SK-N-SH (cell line): ENCODE measurements at regions not wholly inside any gene's neighbourhood (a gene's known extent, or its start where the extent isn't known, plus 50 kb on each side); places are given as distances from the start of the nearest gene placed in this dataset.

ENCODE experiments used
- CTCF ChIA-PET: fragments of 300-600, 350-600 bp; formaldehyde crosslinking; extraction: SDS; loops from one replicate; lab custom pipeline; 2021; lab: Yijun Ruan, JAX
- POLR2A ChIA-PET: fragments of 350-600 bp; sonication (Branson Sonifier 250); formaldehyde crosslinking; extraction: SDS; loops from one replicate; lab custom pipeline; 2020; ENCODE audit warnings: antibody characterized with exemption, inconsistent platforms; lab: Yijun Ruan, JAX
- DNase-seq: peaks from one replicate; pipeline ENCODE4 v3.0.0; 2012
- H2AFZ ChIP-seq: fragments of 200-600 bp; sonication (generic); 2 replicates; pipeline ENCODE4 v1.8.1; 2016; ENCODE audit warnings: antibody characterized with exemption, mild to moderate bottlenecking, low read depth
- H3F3A ChIP-seq: fragments of 200-600 bp; sonication (generic); replicated peaks from 2 replicates; pipeline ENCODE3; 2016; ENCODE audit warnings: antibody characterized with exemption, mild to moderate bottlenecking; ENCODE audit not compliant: insufficient read depth
- H3K27ac ChIP-seq, 2 experiments: fragments of 200-500 bp in 1 of 2; fragments of 200-600 bp in 1 of 2; sonication (Bioruptor generic) in 1 of 2; sonication (generic), shearing (Covaris generic) in 1 of 2; 2 replicates each; pipeline versions ENCODE4 v1.5.1 to v1.6.1; 2014 to 2016; ENCODE audit warnings: low read depth in 2 of 2, inconsistent platforms in 1 of 2, low read length in 1 of 2, mild to moderate bottlenecking in 1 of 2, mixed read lengths in 1 of 2
- H3K27me3 ChIP-seq: fragments of 200-600 bp; sonication (generic), shearing (Covaris generic); 2 replicates; pipeline ENCODE4 v1.6.1; 2016; ENCODE audit warnings: mixed run types; ENCODE audit not compliant: insufficient read depth
- H3K36me3 ChIP-seq, 2 experiments: fragments of 200-500 bp in 1 of 2; fragments of 200-600 bp in 1 of 2; sonication (Bioruptor generic) in 1 of 2; sonication (generic) in 1 of 2; replicated peaks in 1 of 2; 2 replicates each; pipeline versions ENCODE3 to v1.5.1; 2014 to 2016; ENCODE audit warnings: low read length in 1 of 2, mild to moderate bottlenecking in 1 of 2; ENCODE audit not compliant: insufficient read depth in 2 of 2, control insufficient read depth in 1 of 2
- H3K4me1 ChIP-seq, 2 experiments: fragments of 200-500 bp in 1 of 2; fragments of 200-600 bp in 1 of 2; sonication (Bioruptor generic) in 1 of 2; sonication (generic), shearing (Covaris generic) in 1 of 2; 2 replicates each; pipeline versions ENCODE4 v1.5.1 to v1.6.1; 2014 to 2016; ENCODE audit warnings: low read depth in 1 of 2, low read length in 1 of 2, mixed run types in 1 of 2; ENCODE audit not compliant: insufficient read depth in 2 of 2, control insufficient read depth in 1 of 2
- H3K4me2 ChIP-seq: fragments of 200-600 bp; sonication (generic), shearing (Covaris generic); 2 replicates; pipeline ENCODE4 v1.6.1; 2017; ENCODE audit warnings: mixed run types
- H3K4me3 ChIP-seq, 2 experiments: fragments of 200-500 bp in 1 of 2; fragments of 200-600 bp in 1 of 2; sonication (Bioruptor generic) in 1 of 2; sonication (generic), shearing (Covaris generic) in 1 of 2; 2 replicates each; pipeline versions ENCODE4 v1.5.1 to v1.8.1; 2014 to 2016; ENCODE audit warnings: low read depth in 2 of 2, inconsistent platforms in 1 of 2, low read length in 1 of 2, mild to moderate bottlenecking in 1 of 2, mixed read lengths in 1 of 2, moderate library complexity in 1 of 2
- H3K79me2 ChIP-seq: fragments of 200-600 bp; sonication (generic); 2 replicates; pipeline ENCODE4 v1.8.1; 2017; ENCODE audit warnings: mild to moderate bottlenecking; ENCODE audit not compliant: insufficient read depth
- H3K9ac ChIP-seq: fragments of 200-600 bp; sonication (generic); 2 replicates; pipeline ENCODE4 v1.6.1; 2017; ENCODE audit warnings: mixed run types
- H3K9me2 ChIP-seq: fragments of 200-600 bp; sonication (generic); 2 replicates; pipeline ENCODE4 v1.6.1; 2017; ENCODE audit warnings: mixed run types
- H3K9me3 ChIP-seq: fragments of 200-600 bp; sonication (generic); 2 replicates; pipeline ENCODE4 v1.6.1; 2017; ENCODE audit warnings: mixed run types, mild to moderate bottlenecking, moderate library complexity
- H4K20me1 ChIP-seq: fragments of 200-600 bp; sonication (generic); 2 replicates; pipeline ENCODE4 v1.6.1; 2017; ENCODE audit warnings: mild to moderate bottlenecking, mixed run types; ENCODE audit not compliant: insufficient read depth
- CHD2 ChIP-seq: fragments of 150-350 bp; IDR thresholded peaks from 2 replicates; pipeline ENCODE4 v1.6.1; 2018; ENCODE audit warnings: low read length; ENCODE audit not compliant: partially characterized antibody
- CTCF ChIP-seq: fragments of 200-600 bp; sonication (generic); IDR thresholded peaks from 2 replicates; pipeline ENCODE4 v1.6.1; 2017; ENCODE audit warnings: antibody characterized with exemption, mild to moderate bottlenecking, moderate library complexity
- ELF1 ChIP-seq: IDR thresholded peaks from 2 replicates; pipeline ENCODE4 v1.4.0; 2012
- EP300 ChIP-seq, 2 experiments: IDR thresholded peaks; 2 replicates each; pipeline versions ENCODE4 v1.4.0 to v1.6.1; 2012; ENCODE audit warnings: borderline replicate concordance in 1 of 2, low read depth in 1 of 2, low read length in 1 of 2
- EZH2phosphoT487 ChIP-seq: fragments of 200-600 bp; sonication (generic); IDR thresholded peaks from 2 replicates; pipeline ENCODE4 v1.6.1; 2017; ENCODE audit warnings: low read depth, mixed run types, mild to moderate bottlenecking, antibody characterized with exemption, moderate library complexity, borderline replicate concordance
- FOXJ3 ChIP-seq: sonication (generic); formaldehyde crosslinking; IDR thresholded peaks from 2 replicates; pipeline ENCODE4 v1.5.1; 2020; ENCODE audit warnings: mild to moderate bottlenecking, missing genetic modification reagents
- GABPA ChIP-seq: IDR thresholded peaks from 2 replicates; pipeline ENCODE4 v1.4.0; 2012; ENCODE audit warnings: low read depth, mild to moderate bottlenecking
- GATA2 ChIP-seq: sonication (generic); formaldehyde crosslinking; IDR thresholded peaks from 2 replicates; pipeline ENCODE4 v1.5.0; 2020; ENCODE audit warnings: mild to moderate bottlenecking, missing genetic modification reagents
- IRF3 ChIP-seq: fragments of 150-350 bp; IDR thresholded peaks from 2 replicates; pipeline ENCODE4 v1.6.1; 2016; ENCODE audit warnings: mild to moderate bottlenecking, low read depth, low read length
- JUND ChIP-seq: IDR thresholded peaks from 2 replicates; pipeline ENCODE4 v1.4.0; 2012
- MXI1 ChIP-seq: IDR thresholded peaks from 2 replicates; pipeline ENCODE4 v1.6.1; 2012; ENCODE audit warnings: mild to moderate bottlenecking, low read depth, low read length, improper control_type of control experiment
- NRF1 ChIP-seq: IDR thresholded peaks from 2 replicates; pipeline ENCODE4 v1.6.1; 2012; ENCODE audit warnings: low read depth, mild to moderate bottlenecking, low read length
- PBX3 ChIP-seq: IDR thresholded peaks from 2 replicates; pipeline ENCODE4; 2012
- RAD21 ChIP-seq: IDR thresholded peaks from 2 replicates; pipeline ENCODE4 v1.6.1; 2012; ENCODE audit warnings: mild to moderate bottlenecking, low read length
- RCOR1 ChIP-seq: fragments of 150-350 bp; IDR thresholded peaks from 2 replicates; pipeline ENCODE4 v1.6.1; 2017; ENCODE audit warnings: antibody characterized with exemption, low read length
- RFX5 ChIP-seq: IDR thresholded peaks from 2 replicates; pipeline ENCODE4 v1.6.1; 2012; ENCODE audit warnings: mild to moderate bottlenecking, improper control_type of control experiment, low read length
- RXRA ChIP-seq: IDR thresholded peaks from 2 replicates; pipeline ENCODE4 v1.4.0; 2012; ENCODE audit warnings: low read depth, mild to moderate bottlenecking, borderline replicate concordance
- SIN3A ChIP-seq: IDR thresholded peaks from 2 replicates; pipeline ENCODE4 v1.6.1; 2012; ENCODE audit warnings: low read depth, mild to moderate bottlenecking, low read length, moderate library complexity, borderline replicate concordance
- SMC3 ChIP-seq: IDR thresholded peaks from 2 replicates; pipeline ENCODE4 v1.6.1; 2012; ENCODE audit warnings: low read depth, low read length, improper control_type of control experiment
- TCF12 ChIP-seq: IDR thresholded peaks from 2 replicates; pipeline ENCODE4 v1.4.0; 2012
- TEAD4 ChIP-seq: IDR thresholded peaks from 2 replicates; pipeline ENCODE4 v1.4.0; 2012; ENCODE audit warnings: mild to moderate bottlenecking, borderline replicate concordance; ENCODE audit not compliant: insufficient read depth
- YY1 ChIP-seq: IDR thresholded peaks from 2 replicates; pipeline ENCODE4 v1.4.0; 2012; ENCODE audit warnings: low read depth, mild to moderate bottlenecking
- WGBS: methylation state at CpG from one replicate; pipeline ENCODE4 v1.1.6; 2017; ENCODE audit warnings: low lambda C conversion rate; 5-methylcytosine and 5-hydroxymethylcytosine counted together
- TF ChIP-seq, protein P1 (sequence below): IDR thresholded peaks from 2 replicates; pipeline ENCODE4 v1.4.0; 2012; ENCODE audit warnings: low read depth
- TF ChIP-seq, protein P2 (sequence below): IDR thresholded peaks from 2 replicates; pipeline ENCODE4 v1.4.0; 2012; ENCODE audit warnings: low read depth, borderline replicate concordance

DNA sequence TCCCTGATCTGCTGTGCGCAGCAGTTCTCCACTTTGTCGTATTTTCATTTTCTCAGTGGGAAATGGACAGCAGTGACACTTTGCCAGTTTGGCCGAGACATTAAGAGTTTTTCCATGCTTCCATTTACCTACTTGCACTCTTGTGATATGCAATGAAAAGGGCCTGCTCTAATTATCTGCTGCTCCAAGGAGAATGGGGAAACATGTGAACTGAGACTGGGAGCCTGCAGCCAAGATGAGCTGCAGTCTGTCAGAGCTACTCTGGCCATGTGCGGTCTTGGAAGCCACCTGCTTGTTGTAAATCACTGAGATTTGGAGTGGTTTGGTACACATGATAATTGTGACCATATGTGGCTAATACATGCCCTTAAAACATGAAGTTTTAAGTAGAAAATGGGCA, 586.6 kb upstream of the POT1 start:
- DNase-seq, result peak; percentile 62
- TF ChIP-seq EP300 (IDR thresholded peaks at IDR 0.05; ENCODE audit: borderline replicate concordance in 1 of 2, low read depth in 1 of 2, low read length in 1 of 2) (peak in 1 of 2 experiments; percentile 96; a peak in 2 of 4 replicates), RFX5 (no peak), FOXJ3 (peak; percentile 98), RAD21 (peak; percentile 52), EZH2phosphoT487 (no peak), MXI1 (peak; percentile 99), PBX3 (peak; percentile 38; the same call in 1 of the 2 replicates), RCOR1 (peak; percentile 96), CHD2 (peak; percentile 94), GABPA (no peak), SIN3A (no peak), TCF12 (peak; percentile 75), GATA2 (CRISPR knock-in tag) (peak; percentile 88)
- TF ChIP-seq, protein P1, sequence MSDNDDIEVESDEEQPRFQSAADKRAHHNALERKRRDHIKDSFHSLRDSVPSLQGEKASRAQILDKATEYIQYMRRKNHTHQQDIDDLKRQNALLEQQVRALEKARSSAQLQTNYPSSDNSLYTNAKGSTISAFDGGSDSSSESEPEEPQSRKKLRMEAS, result no peak
- TF ChIP-seq, all 33 proteins: peak for 9
- Histone ChIP-seq H3K27me3 (no peaks in the 10 kb centered on the region), H3K79me2 (no peaks in the 10 kb centered on the region), H3K4me2 (no peak overlapping the region), H4K20me1 (no peaks in the 10 kb centered on the region), H3K4me1 (peaks cover 0 to 5% of the 10 kb centered on the region in 2 experiments; a peak in 2 of 4 replicates), H3K27ac (peak overlapping the region in 1 of 2 experiments; percentile 97; a peak in 2 of 4 replicates), H3F3A (peaks cover 4% of the 10 kb centered on the region), H2AFZ (no peak overlapping the region), H3K4me3 (no peak overlapping the region), H3K36me3 (no peaks in the 10 kb centered on the region), H3K9me2 (no peaks in the 10 kb centered on the region), H3K9me3 (no peaks in the 10 kb centered on the region), H3K9ac (no peak overlapping the region)
- ChIA-PET CTCF (interaction anchor here (0.6 to 1.3 kb wide), 3 partner anchors 24 to 1125 kb away, joined by 3 to 4 read pairs (median 4); no protein-coding TSS in a partner anchor), POLR2A (no interaction called here)
- WGBS, result 24% methylated on average over 4 of the region's 4 CpGs

- Histone ChIP-seq H3K36me3 (no peaks in the 10 kb centered on the region), H3K9me3 (no peaks in the 10 kb centered on the region), H3K27me3 (no peaks in the 10 kb centered on the region), H4K20me1 (no peaks in the 10 kb centered on the region), H3F3A (no peaks in the 10 kb centered on the region), H3K4me3 (no peak overlapping the region), H3K4me1 (peaks cover 0 to 5% of the 10 kb centered on the region in 2 experiments; a peak in 2 of 4 replicates)
- TF ChIP-seq, protein P2, sequence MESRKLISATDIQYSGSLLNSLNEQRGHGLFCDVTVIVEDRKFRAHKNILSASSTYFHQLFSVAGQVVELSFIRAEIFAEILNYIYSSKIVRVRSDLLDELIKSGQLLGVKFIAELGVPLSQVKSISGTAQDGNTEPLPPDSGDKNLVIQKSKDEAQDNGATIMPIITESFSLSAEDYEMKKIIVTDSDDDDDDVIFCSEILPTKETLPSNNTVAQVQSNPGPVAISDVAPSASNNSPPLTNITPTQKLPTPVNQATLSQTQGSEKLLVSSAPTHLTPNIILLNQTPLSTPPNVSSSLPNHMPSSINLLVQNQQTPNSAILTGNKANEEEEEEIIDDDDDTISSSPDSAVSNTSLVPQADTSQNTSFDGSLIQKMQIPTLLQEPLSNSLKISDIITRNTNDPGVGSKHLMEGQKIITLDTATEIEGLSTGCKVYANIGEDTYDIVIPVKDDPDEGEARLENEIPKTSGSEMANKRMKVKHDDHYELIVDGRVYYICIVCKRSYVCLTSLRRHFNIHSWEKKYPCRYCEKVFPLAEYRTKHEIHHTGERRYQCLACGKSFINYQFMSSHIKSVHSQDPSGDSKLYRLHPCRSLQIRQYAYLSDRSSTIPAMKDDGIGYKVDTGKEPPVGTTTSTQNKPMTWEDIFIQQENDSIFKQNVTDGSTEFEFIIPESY, result no peak
- TF ChIP-seq RFX5, result no peak
- TF ChIP-seq IRF3, result no peak
- no peak for TF ChIP-seq SIN3A
- TF ChIP-seq NRF1, result no peak
- TF ChIP-seq FOXJ3, result no peak
- no peak for TF ChIP-seq SMC3
- TF ChIP-seq ELF1, result no peak
- TF ChIP-seq RXRA, result no peak
- TF ChIP-seq JUND, result no peak
- TF ChIP-seq TCF12, result no peak
- TF ChIP-seq YY1, result no peak
- no peak for TF ChIP-seq CTCF
- TF ChIP-seq TEAD4, result no peak
- TF ChIP-seq, all 33 proteins: peak for 0
- Histone ChIP-seq H3K9ac (no peak overlapping the region), H3K9me2 (no peaks in the 10 kb centered on the region), H3K4me2 (no peak overlapping the region), H2AFZ (no peak overlapping the region), H3K27ac (no peak overlapping the region), H3K79me2 (no peaks in the 10 kb centered on the region)
- ChIA-PET POLR2A (no interaction called here), CTCF (interaction anchor here (1.0 kb wide), 1 partner anchor 452 kb away, joined by 4 read pairs; no protein-coding TSS in a partner anchor)
- 24% methylated on average over 1 of the region's 1 CpG for WGBS
- DNase-seq, result no peak
These were observed 582.7 kb upstream of the POT1 start for GRCh38 chr7:125512373-125512772.
